CD4-positive, alpha-beta T cell (primary cell): ENCODE measurements at regions not wholly inside any gene's neighbourhood (a gene's known extent, or its start where the extent isn't known, plus 50 kb on each side); places are given as distances from the start of the nearest gene placed in this dataset.

Experiments used
- ATAC-seq: fragments of 200-7000 bp; cut with Tn5 transposase; one replicate; pipeline ENCODE4 v1.10.0; 2022; ENCODE audit warnings: mild to moderate bottlenecking; ENCODE audit not compliant: poor library complexity
- CTCF ChIA-PET: fragments of 350-600 bp; sonication (Branson Sonifier 250); formaldehyde crosslinking; loops from one replicate; lab custom pipeline; 2021; ENCODE audit warnings: antibody characterized with exemption, inconsistent platforms; lab: Charles Lee
- POLR2A ChIA-PET: fragments of 350-600 bp; sonication (Branson Sonifier 250); formaldehyde crosslinking; loops from one replicate; lab custom pipeline; 2021; ENCODE audit warnings: antibody characterized with exemption, inconsistent platforms; lab: Charles Lee
- DNase-seq, 14 experiments: peaks; one replicate each; pipeline ENCODE4 v3.0.0-alpha.2; 2013 to 2020; ENCODE audit warnings: mixed read lengths in 2 of 14
- H3K27ac ChIP-seq, 2 donors: one replicate each; pipeline versions ENCODE4 v1.5.1 to v1.7.0; 2013; ENCODE audit warnings: low read length in 2 of 2, low read depth in 1 of 2, mild to moderate bottlenecking in 1 of 2
- H3K27me3 ChIP-seq, 2 experiments: 1 replicate in 1 of 2; 2 replicates in 1 of 2; pipeline versions ENCODE4 v1.6.1 to v1.7.0; 2013; ENCODE audit warnings: low read length in 2 of 2, control low read depth in 1 of 2, mild to moderate bottlenecking in 1 of 2, moderate library complexity in 1 of 2; ENCODE audit not compliant: insufficient read depth in 2 of 2, control insufficient read depth in 1 of 2
- H3K36me3 ChIP-seq: one replicate; pipeline ENCODE4 v1.6.1; 2013; ENCODE audit warnings: low read length, control low read depth; ENCODE audit not compliant: insufficient read depth
- H3K4me1 ChIP-seq: one replicate; pipeline ENCODE4 v1.6.1; 2013; ENCODE audit warnings: low read length, control low read depth; ENCODE audit not compliant: insufficient read depth
- H3K4me3 ChIP-seq: one replicate; pipeline ENCODE4 v1.5.1; 2013; ENCODE audit warnings: mild to moderate bottlenecking, low read length, moderate library complexity
- H3K9me3 ChIP-seq, 2 experiments: 1 replicate in 1 of 2; 2 replicates in 1 of 2; pipeline versions ENCODE4 v1.6.1 to v1.7.0; 2013; ENCODE audit warnings: low read length in 2 of 2, mild to moderate bottlenecking in 2 of 2, control low read depth in 1 of 2, moderate library complexity in 1 of 2; ENCODE audit not compliant: control insufficient read depth in 1 of 2, insufficient read depth in 1 of 2
- H3K27ac Mint-ChIP-seq: one replicate; pipeline ENCODE4 v1.8.0; 2020; ENCODE audit warnings: mixed read lengths
- H3K27me3 Mint-ChIP-seq: one replicate; pipeline ENCODE4 v1.8.0; 2021; ENCODE audit warnings: mixed read lengths
- H3K36me3 Mint-ChIP-seq: one replicate; pipeline ENCODE4 v1.8.0; 2021; ENCODE audit warnings: low read depth, mixed read lengths
- H3K4me1 Mint-ChIP-seq: one replicate; pipeline ENCODE4 v1.8.0; 2021; ENCODE audit warnings: low read depth, mixed read lengths
- H3K4me3 Mint-ChIP-seq: one replicate; pipeline ENCODE4 v1.8.0; 2020; ENCODE audit warnings: mild to moderate bottlenecking, mixed read lengths
- H3K9me3 Mint-ChIP-seq: one replicate; pipeline ENCODE4 v1.8.0; 2020; ENCODE audit warnings: mixed read lengths
- CTCF ChIP-seq: fragments of 200-600 bp; IDR thresholded peaks from one replicate; pipeline ENCODE4 v1.8.0; 2022; ENCODE audit warnings: antibody characterized with exemption, mild to moderate bottlenecking
- intact Hi-C, 2 experiments: fragments of 100-400 bp; cut with DNase I in 1 of 2; cut with micrococcal nuclease in 1 of 2; formaldehyde crosslinking; loops; one replicate each; pipeline versions ENCODE4 v1.15.1 to v1.9.0; 2023 to 2025; cut with DNase I, micrococcal nuclease

- Histone ChIP-seq H3K27me3 (no peaks in the 10 kb centered on the region), H3K4me1 (no peaks in the 10 kb centered on the region), H3K4me3 (no peak overlapping the region), H3K27ac (no peak overlapping the region), H3K36me3 (no peaks in the 10 kb centered on the region), H3K9me3 (no peaks in the 10 kb centered on the region)
- ATAC-seq (no peak), DNase-seq (no peak)
- Mint-ChIP-seq H3K27ac (no peak overlapping the region), H3K4me3 (no peak overlapping the region), H3K9me3 (no peaks in the 10 kb centered on the region), H3K27me3 (no peaks in the 10 kb centered on the region), H3K4me1 (no peaks in the 10 kb centered on the region), H3K36me3 (no peaks in the 10 kb centered on the region)
- ChIA-PET POLR2A (no interaction called here), CTCF (no interaction called here)
- intact Hi-C loops, result no loop called here
- no peak for TF ChIP-seq CTCF
These were observed 53.5 kb upstream of the SLC22A15 start for GRCh38 chr1:115922801-115923200.

GRCh38 chr1:115924770-115925169 lies 51.5 kb upstream of the SLC22A15 start:
- H3K27ac Mint-ChIP-seq, result no peak overlapping the region
- Histone ChIP-seq H3K4me1 (no peaks in the 10 kb centered on the region), H3K4me3 (no peak overlapping the region), H3K27ac (no peak overlapping the region), H3K36me3 (no peaks in the 10 kb centered on the region), H3K9me3 (no peaks in the 10 kb centered on the region), H3K27me3 (no peaks in the 10 kb centered on the region)
- H3K9me3 Mint-ChIP-seq, result no peaks in the 10 kb centered on the region
- ChIA-PET POLR2A (no interaction called here), CTCF (no interaction called here)
- ATAC-seq (no peak), DNase-seq (no peak)
- no peak overlapping the region for H3K4me3 Mint-ChIP-seq
- H3K36me3 Mint-ChIP-seq, result no peaks in the 10 kb centered on the region
- no peak for TF ChIP-seq CTCF
- H3K4me1 Mint-ChIP-seq, result no peaks in the 10 kb centered on the region
- no peaks in the 10 kb centered on the region for H3K27me3 Mint-ChIP-seq
- intact Hi-C loops, result no loop called here

GRCh38 chr1:115925467-115925866 lies 50.8 kb upstream of the SLC22A15 start:
- Histone ChIP-seq H3K4me3 (no peak overlapping the region), H3K4me1 (no peaks in the 10 kb centered on the region), H3K27me3 (no peaks in the 10 kb centered on the region), H3K9me3 (no peaks in the 10 kb centered on the region), H3K27ac (no peak overlapping the region), H3K36me3 (no peaks in the 10 kb centered on the region)
- TF ChIP-seq CTCF, result no peak
- ChIA-PET CTCF (no interaction called here), POLR2A (no interaction called here)
- ATAC-seq, result no peak
- Mint-ChIP-seq H3K4me1 (no peaks in the 10 kb centered on the region), H3K9me3 (no peaks in the 10 kb centered on the region), H3K27ac (no peak overlapping the region), H3K36me3 (no peaks in the 10 kb centered on the region), H3K27me3 (no peaks in the 10 kb centered on the region), H3K4me3 (no peak overlapping the region)
- intact Hi-C loops, result no loop called here
- DNase-seq, result no peak
